HG03064 (cell line): ENCODE measurements at regions not wholly inside any gene's neighbourhood (a gene's known extent, or its start where the extent isn't known, plus 50 kb on each side); places are given as distances from the start of the nearest gene placed in this dataset.

Experiments used
- ATAC-seq: cut with Tn5 transposase; IDR thresholded peaks from one replicate; pipeline ENCODE4 v1.9.1; 2021; ENCODE audit warnings: low read depth; ENCODE audit not compliant: unreplicated experiment

DNA sequence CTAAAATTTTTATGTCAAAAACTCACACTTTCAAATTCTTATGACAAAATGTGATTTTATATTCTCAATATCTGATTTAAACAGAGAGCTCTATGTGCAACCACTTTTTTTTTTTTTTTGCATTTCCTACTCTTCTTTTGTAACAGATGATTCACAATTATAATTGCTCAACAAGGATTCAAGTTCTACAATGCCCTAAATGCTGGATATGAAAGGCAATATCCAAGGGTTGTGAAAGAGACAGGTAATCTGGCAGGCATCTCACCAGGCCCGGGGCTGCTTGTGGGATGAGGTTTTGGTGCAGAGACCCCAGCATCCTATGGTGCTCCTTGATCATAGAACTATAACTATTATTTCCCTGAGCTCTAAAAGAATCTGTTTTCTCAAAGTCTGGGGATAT is 363.6 kb upstream of the NBEA start:
- no peak for ATAC-seq

DNA sequence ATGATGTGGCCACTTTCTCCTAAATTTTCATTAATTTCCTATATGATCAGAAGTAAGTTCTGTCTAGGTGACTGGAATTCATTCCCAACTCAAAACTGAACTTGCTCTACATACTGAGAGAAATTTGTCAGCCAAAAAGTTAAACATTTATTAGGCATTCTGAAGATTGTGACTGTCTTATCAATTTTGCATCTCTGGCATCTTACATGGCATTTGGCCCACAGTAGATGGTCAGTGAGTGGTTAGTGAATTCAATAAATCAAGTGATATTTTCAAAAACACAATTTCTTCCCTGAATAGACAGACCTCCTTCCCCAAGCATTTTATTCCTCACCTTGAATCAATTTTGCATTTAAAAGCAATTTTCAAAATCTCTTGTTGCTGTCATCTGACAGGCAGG is 363.2 kb upstream of the NBEA start:
- no peak for ATAC-seq

DNA sequence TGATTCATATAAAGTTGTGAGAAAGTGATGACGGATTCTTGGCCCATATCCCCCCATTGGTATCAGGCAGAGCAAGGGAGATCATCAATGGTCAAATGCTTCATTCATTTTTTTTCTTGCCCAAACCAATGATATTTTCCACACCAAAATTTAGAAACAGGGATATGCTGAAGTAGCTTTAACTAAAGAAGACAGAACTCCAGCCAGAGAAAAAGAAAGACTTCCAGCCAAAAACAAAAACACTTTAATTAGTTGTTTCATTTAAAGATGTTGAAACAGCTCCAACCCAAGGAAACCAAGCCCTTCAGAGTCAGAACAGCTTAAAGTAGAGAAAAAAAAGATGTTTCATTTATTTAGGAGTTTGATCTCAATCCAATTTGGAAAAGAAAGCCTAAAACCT is 358.9 kb upstream of the NBEA start:
- no peak for ATAC-seq

DNA sequence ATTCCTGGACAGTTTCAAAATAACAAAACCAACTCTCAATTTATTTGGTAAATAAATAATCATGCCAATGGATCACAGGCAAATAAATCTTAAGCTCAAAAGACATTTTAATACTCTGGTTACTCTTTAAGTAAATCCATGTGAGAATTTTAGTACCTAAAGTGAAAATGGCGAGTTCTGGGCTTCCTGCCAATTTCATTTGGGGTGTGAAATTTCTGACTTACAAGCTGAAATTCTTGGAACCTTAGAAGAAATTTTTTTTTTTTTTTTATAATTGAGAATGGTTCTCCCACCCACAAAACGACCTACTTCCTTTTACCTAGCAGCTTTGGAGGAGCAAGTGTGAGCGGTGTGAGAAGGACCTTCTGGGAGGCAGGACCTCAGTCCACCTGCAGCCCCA is 354.5 kb upstream of the NBEA start:
- ATAC-seq, result no peak

DNA sequence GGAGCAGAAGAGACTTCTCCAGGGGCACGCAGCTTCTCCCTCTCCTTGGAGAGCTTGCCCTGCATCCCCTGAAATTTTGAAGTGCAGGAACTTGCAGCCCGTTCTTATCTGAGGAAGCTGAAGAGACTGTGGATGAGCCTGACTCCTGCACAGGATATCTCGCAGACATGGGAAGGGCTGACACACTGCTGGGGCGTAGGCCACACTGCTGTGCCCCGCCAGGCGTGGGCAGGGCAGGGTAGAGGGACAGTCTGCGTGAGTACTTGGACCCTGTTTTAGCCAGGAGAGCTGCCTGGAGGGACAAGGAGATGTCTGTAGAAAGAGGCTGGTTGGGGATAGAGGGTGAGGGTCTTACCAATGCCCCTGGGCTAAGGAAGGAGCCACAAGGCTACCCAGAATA is 353.7 kb upstream of the NBEA start:
- no peak for ATAC-seq

DNA sequence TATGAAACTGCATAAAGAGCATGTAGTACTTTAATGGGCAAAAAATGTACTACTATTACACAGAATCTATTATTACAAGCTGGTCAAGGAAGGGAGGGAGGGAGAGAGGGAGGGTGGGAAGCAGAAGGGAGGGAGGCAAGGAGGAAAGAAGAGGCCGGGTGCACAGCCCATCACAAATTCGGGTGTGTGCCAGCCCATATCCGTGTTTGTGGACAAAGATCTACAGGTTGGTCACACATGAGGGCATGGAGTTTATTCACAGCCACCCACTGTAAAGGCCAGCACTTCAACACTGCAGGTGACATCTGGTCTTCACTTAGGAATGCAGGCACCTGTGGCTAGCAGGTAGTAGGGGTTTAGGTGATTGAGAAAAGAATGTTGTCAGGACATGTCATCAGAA is 352.5 kb upstream of the NBEA start:
- ATAC-seq, result no peak

DNA sequence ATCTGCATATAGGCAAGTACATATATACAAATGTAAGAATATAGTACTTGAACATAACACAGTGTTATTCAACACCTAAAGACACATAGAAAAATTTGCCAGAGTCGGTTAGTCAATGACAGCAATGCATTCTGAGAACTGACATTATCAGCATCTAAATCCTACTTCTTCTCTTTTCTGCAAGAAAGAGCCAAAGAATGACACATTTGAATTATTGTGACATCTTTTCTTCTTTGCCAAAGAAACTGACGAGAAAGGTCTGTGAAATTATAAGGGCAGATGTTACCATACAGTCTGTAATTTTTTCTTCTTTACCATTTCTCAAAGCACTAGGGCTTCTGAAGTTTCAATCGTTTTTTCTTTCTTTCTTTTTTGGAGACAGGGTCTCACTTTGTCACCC is 350.9 kb upstream of the NBEA start:
- ATAC-seq, result no peak

DNA sequence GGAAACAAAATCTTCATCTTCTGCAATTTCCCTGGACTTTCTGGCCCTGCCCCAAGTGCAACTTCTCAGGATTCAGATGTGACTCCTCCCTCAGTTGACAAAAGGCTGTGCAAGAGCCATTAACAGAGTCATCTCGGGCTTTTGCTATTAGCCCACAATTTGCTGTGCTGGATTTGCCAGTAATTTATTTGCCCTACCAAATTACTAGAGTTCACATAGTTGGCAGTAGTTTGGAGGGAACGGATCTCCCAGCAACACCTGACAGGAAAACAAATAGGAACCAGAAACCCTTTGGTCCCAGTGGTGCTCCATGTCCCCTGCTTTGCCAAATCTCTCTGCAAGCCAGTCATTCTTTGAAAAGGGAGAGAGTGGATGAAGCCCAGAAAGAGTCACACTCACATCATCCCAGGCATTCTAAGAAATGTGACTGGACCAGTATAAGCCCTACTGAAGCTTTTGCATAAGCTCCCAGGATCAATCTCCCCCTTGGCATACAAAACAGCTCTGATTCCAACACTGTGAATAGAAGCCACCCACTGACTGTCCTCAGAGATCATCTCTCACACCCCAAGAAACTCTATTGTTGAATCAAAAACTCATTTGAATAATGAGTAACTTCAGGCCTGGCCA is 350.1 kb upstream of the NBEA start:
- no peak for ATAC-seq

DNA sequence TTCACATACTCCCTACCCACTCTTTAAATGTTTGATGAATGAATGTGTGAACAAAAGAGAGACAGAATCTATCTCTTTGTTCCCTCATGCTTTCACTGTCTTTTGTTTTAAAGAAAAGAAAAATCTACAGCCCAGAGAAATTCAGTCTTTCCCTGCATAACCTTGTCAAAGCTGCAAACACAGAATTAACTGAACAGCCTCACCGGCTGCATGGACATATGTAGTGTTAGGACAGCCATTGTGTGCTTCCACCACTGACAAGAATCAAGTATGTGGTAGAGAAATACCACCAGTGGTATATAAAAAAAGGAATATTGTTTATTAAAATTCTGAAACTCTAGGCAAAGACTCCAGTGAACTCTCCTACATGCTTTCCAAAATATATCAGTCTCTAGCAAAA is 348.4 kb upstream of the NBEA start:
- ATAC-seq, result no peak

DNA sequence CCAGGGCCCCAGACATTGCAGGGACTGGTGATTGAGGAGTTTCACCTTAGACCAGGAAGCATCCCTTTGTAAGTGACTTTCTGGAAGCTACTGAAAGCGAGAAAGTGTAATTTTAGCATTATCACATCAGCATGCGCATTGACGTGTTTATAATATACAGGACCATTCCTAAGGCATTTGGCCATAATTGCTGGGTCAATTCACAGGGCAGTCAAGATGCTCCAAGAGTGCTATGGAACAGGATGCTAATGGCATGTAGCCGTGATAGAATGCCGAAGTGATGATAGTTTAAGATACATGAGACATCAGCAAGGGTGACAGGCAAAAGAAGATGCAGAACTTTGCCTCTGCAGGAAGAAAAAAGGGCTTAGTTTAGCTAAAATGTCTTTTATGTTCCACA is 347.6 kb upstream of the NBEA start:
- no peak for ATAC-seq

DNA sequence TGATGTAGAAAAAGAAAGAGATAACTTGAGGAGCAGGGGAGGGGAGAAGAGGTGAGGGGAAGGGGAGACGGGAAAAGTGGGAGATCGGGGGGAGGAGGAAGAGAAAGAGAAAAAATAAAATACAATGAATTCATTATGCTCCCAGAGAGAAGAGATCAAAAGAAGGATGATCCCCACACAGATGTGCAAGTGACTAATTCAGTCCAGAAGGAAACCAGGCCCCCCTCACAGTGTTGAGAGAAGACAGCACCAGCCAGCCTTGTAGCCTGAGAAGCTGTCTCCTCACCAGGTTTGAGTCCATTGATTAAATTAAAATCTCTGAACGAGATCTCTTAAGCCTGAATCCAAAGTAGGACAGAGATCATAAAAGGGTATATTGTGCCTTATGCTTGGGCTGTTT is 333.7 kb upstream of the NBEA start:
- no peak for ATAC-seq

DNA sequence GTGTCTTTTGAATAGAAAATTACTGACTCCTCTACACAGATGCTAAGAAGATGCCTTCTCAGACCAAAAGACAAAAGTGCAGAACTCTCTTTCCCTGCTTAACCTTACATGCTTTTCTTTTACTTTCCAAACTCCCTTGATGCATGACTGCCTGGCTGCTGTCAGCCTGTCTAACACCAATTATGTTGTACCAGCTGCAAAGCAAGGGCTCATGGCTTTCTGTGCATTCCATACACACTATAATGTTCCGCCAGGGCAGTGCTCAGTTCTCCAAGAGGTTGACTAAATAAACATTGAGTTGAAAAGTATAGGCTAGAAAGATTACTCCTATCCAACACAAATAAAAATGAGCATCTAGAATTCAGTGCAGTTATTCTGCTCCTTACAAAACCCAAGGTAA is 330.4 kb upstream of the NBEA start:
- ATAC-seq, result no peak

DNA sequence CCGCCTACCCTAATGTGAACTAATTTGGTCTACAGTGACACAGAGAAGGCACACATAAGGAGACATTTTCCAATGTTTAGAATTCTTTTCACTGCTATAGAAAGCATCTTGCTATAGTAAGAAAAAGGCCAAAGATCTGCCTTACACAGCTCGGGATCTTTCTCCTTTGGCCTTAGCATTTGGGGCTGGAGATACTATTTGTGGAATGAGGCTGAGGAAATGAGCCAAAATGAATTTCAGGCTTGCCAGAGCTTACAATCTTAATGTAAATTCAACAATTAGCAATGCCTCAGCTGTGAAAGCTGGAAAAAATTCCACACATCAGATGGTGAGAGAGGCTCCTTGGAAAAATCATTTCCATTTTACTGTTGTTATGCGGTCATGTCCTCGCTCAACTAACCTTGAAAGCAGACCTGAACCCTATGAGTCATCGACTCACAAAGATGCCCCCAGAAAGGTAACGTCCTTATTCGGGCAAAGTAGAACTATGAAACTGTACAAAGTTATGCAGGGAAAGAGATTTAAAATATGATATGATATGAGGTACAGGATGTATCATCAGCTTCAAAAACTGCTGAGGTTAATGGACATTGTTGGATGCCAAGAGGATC is 324.5 kb upstream of the NBEA start:
- no peak for ATAC-seq

DNA sequence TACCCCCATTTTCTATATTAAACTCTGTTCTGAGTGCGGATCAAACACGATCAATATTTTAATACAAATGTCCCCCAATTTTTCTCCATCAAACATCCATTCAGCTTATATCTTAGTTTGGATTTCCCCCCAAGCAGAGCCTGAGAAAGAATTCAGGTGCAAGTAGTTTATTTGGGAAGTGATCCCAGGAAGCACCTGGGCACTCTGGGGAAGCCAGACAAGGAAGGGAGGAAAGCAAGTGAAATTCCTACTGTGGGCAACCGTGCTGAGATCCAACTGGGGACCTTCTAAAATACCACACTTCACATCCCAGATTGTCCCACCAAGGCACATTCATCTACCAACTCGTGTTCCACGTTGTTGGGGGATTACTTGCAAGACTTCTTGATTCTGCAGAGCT is 323.4 kb upstream of the NBEA start:
- ATAC-seq, result no peak

DNA sequence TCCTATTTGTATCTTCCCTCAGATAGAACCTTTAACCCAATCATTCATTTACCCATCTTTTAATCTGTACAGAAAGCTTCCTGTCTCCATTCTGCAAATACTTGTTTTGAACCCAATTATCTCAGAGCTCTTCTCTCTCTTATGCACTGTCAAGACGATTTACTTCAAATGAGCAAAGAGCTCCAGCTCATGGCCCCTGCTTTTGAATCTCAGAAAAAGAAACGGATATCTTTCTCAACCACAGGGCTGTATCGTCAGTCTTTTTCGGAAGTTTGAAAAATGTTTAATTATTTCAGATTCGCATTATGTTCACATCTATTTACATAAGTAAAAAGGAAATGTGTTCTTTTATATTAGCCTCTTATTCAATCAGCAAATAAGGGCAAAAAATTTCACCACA is 322.7 kb upstream of the NBEA start:
- no peak for ATAC-seq

DNA sequence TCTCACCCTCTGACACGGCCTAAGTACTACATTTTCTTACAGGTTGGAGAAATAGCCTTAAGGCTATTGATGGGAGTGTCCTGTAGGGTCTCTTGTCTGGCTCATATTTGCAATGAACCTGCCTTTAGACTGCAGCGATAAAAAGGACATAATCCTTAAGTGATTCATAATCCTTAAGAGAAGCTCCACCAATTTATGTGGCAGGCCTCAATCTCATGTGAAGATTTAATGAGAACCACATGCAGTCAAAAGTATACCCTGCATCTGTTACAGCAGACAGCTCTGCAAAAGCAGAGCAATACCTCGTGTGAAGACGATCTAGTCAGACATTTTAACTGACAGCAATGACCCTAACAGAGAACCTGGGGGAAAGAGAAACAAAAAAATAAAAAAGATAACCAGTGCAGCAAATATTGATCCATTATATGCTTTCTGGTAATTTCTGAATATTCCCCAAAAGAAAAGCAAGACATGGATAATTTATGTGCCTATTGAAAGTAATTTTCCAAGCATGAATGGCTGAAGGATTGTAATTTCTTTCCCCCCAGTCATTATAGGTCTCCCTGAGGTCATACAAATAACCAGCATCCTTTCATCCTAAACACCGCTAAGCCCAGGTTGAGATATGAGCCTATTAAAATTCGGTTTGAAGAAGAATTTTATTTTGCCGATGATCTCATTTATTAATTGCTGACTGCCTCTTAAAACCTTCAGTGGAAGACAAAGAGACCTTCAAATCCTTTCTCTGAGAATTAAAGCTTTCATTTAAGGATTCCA is 321.8 kb upstream of the NBEA start:
- no peak for ATAC-seq

DNA sequence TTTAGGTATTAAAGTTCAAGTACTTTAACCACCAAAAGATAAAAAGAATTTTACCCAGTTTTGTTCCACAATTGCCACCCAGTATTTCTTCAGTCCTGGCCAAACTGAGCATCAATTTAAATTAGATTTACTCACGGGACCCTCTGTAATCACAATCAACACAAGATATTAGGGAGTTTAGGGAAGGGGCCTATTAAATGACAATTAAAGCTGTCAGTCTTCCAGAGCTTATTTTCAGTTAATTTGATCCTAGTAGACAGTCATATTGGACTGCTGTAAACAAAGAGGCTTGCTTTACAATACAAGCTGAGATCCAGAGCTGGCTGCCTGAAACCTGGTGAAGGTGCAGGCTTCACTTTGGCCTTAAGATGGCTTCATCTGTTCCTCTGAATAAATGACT is 321.2 kb upstream of the NBEA start:
- no peak for ATAC-seq

DNA sequence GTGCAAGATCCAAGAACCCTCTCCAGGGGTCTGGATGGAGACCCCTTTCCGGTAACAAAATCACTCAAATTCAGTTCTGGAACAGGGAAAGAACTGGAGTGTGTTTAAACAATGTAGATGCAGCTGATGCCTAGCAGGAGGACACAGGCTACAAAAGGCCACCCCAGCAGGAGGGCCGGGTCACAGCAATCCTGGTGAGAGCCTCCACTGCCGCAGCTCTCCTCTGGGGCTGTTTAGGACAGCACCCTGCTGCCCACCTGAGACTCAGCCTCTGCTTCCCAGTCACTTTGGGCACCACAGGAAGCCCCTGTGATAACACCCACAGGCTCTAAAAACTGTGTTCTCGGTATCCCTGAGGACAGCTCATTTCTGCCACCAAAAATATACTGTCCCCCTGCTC is 318.7 kb upstream of the NBEA start:
- no peak for ATAC-seq

DNA sequence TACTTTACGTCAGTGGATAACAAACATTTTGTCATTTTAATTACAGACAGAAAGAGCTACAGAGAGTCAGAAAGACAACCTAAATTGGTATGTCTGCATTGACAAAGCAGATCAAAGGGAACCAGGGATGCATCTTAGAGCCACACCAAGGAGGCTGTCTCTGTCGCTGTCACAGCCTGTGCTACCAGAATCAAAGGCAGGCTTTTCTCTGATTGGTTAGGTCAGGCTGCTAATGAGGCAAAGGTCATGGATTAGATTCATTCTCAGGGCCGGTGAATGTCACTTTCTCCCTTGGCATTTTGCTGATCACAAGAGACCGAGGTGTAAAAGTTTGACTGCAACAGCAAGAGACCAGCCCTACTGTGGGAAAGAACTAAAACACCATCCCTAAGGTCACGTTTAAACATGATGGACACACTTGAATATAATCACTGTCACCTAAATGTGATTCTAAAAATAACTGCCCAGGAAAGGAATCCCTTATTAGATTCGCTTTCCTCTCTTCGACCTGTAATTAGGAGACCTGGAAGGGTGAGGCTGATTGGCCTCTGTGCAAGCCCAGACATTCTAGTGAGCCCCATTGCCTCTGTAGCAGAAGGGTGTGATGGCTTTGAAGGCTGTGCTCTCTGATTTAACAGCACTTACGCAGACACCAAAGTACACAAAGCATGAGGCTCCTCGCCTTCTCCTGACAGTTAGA is 314.4 kb upstream of the NBEA start:
- no peak for ATAC-seq

DNA sequence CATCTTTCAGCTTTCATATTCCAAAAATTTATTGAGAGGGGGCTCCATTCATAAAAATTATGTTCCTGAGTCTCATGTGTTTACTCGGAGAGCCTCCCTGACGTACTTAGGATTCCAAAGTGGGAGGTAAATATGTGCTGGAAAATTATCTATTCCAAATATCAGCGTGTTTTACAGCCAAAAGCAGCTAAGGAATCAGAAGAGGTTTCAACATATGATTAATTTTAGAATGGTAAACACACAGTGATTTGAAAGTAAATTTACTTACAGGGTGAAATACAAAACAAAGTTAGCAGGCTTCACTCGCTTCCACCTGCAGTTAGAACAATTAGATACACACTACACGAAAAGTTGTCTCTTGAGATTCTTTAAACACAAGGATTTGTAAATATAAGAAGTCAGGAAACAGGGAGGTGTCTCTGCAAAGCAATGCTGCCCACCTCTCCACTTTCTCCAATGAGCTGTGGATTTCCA is 313.8 kb upstream of the NBEA start:
- no peak for ATAC-seq

DNA sequence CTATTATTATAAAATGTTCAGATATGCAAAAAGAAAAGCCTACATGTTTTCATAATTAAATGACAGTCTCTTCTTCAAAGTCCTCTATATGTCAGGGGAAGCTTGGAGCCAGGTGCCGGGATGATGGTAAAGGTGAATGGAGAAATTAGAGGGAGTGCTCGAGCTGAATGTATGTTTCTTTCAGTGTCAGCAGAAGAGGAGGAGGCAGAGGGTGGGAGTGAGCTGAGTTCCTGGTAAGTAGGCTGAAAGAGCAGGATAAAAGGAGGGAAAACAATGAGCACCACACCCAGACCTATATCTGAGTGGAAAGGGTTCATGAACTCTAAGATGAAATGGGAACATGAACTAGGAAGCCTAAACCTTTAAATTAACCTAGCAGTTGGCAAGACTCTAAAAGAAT is 307.6 kb upstream of the NBEA start:
- no peak for ATAC-seq
